ENCODE measurements at regions not wholly inside any gene's neighbourhood (a gene's known extent, or its start where the extent isn't known, plus 50 kb on each side); places are given as distances from the start of the nearest gene placed in this dataset.
A peak's percentile ranks its signal among the peaks of the same experiment; 100 is the strongest.
"Not testable (repeated sequence)": the region's sequence is repeated elsewhere in the genome, so short reads cannot be mapped to it uniquely, and the experiment has no call there.

DNA sequence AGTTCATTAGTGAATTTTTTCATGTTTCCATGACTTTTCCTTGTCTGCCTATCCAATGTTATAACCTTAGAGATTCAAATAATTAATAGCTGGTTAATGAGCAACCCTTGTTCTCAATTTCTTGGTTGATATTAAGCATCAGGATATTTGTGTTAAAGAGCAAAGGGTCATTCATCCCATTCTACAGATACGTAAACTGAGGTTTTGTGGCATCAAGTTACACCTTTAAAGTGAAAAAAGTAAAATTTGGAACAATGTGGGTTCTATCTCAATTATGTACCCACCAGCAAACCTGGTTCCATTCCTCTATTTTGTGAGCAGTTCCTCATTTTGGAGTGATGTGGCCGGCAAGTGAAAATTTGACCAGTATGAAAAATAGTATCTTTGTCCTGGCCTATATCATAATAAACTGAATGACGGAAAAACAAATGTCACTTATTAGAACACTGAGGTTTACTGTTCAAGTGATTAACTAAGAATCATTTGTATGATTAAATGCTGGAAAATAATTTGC is 220.5 kb upstream of the ATP5MC3 start:
- DNase-seq = no peak

DNA sequence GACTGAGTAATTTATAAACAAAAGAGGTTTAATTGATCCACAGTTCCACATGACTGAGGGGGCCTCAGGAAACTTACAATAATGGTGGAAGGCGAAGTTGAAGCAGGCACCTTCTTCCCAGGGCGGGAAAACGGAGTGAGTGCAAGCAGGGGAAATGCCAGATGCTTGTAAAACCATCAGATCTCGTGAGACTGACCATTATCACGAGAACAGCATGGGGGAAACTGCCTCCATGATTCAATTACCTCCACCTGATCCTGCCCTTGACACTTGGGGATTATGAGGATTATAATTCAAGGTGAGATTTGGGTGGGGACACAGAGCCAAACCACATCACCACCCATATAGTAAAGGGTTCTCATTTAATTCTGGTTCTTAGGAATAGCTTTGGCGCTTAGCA is 219.5 kb upstream of the ATP5MC3 start:
- DNase-seq = no peak

DNA sequence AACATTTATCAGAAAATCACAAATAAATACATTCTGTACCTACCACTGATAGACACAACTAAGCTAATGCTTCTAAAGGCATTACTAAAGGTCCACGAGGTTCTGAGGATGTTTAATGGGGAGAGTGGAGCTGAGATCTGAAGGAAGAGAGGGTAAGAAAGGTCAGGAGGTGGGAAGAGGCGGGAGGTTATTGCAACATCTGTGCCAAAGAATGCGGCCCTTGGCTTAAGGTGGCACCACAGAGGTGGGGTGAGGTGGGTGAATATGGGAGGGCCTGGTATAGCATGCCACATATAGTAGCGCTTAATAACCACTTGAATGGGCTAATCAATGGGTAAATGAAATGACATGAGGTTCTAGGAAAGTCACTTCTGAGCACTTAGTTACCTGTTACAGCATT is 217.8 kb upstream of the ATP5MC3 start:
- DNase-seq = no peak

DNA sequence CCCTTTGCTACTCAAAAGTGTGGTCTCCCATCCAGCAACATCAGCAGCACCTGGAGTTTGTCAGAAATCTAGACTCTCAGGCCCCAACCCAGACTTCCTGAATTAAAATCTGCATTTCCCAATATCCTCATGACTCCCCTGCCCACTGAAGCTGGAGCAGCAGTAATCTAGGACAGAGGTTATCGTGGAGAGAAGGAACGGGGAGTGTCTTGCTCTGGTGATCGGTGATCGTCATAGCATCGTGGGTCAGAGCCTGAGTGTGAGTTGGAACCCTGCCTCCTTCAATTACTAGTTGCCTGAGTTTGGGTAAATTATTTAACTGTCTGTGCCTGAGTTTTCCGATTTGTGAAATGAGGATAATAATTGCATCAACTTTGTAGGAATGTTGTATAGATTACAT is 217.3 kb upstream of the ATP5MC3 start:
- no peak for DNase-seq

DNA sequence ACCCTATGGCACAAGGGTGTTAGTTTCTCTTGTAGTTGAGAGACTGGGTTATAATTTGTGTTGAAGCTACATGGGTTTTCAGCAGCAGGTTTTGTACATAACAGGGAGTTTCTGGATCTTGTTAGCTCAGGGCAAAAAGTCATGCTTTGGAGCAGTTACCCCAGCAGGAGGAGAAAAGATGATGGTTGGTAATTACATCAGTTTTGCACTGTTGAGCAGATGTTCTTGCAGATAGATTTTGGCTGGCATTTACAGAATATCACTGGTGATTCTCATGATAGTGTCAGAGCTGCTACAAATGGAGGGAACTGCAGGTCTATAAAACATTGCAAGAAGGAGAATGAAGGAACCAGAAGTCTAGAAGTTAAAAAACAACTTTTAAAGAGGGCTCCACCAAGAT is 215.2 kb upstream of the ATP5MC3 start:
- no peak for DNase-seq

DNA sequence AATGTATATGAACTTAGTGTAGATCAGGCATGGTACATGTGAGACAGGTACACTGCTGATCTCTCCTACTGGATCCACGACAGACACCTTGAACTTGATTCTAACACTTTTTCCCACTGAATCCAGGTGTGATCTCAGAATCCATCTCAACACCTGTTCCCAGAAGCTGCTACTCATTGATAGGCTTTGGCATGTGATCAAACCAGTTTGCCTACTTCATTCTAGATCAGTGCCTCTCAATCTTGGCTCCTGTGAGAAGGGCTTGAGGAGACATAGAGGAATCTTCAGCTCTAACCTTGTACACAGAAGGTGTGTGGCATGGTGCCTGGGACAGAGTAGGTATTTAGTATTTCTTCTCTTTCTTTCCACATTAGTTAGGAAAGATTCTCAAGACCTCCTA is 212.3 kb upstream of the ATP5MC3 start:
- DNase-seq = no peak

DNA sequence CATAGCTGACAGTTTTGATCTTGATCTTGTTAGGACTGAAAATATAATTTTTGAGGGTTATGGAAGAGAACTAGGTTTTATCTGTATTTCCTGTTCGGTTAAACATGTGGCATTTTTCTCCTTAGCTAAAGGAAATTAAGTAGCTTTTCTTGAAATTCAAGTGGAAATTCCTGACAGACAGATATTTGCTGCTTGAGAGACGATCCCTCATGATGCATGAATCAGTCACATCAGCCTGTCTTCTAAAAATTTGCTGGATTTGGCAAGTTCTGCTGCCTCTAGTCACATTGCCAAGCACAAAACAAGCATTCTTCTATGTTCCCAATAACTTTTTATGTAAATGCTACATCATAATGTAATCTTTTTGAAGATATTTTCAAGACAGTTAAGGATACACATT is 201.8 kb upstream of the ATP5MC3 start:
- DNase-seq = no peak

DNA sequence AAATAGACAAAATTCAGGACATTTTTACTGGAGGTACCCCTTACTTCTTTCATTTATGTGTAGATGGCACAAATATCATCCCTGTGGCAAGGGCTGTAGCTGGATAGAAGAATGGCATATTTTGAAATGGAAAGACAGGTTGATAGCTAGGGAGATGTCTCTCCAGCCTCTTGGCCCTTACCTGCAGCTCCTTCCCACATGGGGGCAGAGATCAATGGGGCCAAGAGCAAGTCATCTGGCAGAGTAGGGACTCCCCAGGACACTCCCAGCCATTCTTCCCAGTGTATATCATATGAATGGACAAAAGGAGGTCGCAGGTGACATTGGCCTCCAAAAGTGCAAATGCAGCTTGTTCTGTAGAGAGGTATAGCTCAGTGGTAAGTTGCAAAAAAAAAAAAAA is 192.2 kb upstream of the ATP5MC3 start:
- no peak for DNase-seq

DNA sequence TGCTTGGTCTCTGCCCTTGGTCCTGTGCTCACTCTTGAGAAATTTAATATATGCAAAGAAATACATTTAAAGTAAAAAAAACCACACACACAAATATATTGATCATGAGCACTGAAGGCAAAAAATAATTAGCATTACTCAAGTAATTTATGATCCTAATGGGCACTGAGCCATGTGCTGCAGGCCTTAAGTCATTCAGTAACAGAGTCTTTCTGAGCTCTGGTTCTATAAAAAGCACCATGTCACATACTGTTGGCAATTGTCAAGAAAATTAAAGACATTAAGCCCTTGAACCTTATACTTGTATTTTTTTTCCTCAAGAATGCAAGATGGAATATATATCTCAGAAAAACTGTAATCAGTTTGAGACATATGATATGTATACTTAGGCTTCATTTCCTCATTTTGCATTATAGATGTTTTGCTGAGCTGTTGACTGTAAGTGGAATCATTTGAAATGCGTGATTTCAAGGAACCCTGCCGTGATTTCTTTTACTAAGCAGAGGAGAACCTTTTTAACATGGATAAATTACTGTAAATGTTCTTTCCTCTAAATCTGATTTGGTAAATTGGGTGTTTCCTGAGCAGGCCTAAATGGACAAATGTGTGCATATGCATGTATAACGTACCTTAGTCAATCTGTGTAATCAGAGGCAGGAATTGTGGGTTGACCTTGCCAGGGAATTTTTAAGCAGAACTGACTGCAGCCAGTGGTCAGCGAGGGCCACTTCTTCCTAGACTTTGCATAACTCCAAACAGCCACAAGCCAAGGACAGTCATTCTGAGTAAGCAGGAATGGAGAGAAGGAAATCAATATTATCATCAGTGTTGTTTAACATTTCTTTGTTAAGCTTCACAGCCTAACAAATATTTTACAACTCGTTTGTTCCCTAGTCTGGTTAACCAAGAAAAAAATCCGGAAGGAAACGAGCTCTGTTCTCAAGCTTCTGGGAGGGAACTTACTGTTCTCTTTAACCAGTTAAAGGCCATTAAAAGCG is 191.5 kb upstream of the ATP5MC3 start:
- DNase-seq = no peak

DNA sequence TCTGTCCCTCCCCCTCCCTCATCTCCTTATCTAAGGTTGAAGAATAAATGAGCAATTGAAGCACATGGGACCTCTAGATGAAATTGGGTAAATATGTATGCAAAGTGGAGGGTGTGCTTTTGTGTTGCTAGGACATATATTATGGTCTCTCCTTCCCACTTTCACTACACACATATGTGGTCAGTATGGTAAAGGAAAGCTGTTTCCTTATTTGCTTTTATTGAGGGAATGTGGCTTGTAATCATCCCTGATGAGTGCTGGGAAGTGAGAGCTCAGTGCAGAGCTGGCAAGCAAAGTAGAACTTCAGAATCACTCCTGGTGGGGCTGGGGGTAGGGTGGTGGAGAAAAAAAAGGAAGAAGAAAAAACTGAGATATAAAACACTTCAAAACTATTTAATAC is 189.9 kb upstream of the ATP5MC3 start:
- DNase-seq = no peak

DNA sequence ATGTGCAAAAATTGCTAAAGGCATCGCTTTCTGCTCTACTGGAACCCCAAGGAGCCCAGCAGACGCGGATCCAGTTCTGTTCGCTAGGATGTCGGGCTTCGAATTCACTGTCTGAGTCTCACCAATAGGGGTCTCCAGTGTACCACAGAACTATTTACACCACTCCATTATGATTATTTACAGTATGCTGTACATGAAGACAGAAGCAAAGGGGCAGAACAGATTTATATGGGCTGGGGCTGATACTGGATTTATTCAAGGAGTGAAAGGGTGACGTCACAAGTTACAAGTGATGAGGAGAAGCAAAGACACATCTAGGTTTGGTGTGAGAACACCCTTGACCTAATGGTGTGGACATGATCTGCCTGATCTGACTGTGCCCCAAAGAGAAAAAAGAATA is 185.3 kb upstream of the ATP5MC3 start:
- DNase-seq = peak; percentile 55

DNA sequence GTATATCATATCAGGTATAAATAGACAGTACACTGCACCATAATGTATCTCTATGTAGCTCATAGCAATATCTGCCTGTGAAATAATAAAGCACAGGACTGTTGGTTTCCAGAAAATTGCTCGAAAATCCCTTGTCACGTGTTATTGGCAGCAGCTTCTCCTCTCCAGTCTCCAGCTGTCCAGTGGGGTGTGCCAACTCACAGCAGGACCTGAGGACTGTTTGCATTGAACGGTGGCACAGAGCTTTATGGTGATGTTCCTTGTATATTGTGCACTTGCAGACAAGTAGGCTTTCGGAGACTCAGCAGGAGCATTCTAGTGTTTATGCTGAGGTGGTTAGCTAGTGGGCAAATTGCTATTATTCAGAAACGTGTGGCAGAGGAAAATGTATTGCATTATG is 182.2 kb upstream of the ATP5MC3 start:
- no peak for DNase-seq

DNA sequence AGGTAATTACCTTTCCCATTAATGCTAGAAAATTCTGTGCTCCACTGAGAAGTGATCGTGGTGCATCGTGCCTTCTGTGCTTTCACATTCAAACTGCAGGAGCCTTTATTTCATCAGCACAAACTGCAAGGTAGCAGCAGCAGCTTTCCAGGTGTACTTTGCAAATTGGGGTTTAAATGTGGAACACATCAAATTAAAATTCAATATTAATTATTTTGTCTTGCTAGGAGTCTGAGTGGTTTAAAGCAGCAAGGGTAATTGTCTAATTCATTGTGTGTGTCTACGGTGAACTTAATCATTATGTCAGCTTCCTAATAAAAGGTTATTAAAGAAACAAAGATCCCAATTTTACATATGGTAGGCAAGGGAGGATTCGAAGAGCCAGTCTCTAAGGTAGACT is 180.8 kb upstream of the ATP5MC3 start:
- DNase-seq = no peak

DNA sequence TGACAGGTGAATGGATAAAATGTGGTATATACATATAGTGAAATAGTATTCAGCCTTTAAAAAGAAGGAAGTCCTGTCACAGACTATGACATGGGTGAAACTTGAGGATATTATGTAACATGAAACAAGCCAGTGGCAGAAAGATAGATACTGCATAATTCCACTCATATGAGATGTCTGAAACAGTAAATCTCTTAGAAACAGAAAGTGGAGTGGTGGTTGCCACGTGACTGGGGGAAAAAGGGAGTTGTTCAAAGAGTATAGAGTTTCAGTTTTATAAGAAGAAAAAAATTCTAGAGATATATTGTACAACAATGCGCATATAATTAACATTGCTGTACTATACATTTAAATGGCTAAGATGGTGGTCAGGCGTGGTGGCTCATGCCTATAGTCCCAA is 178.2 kb upstream of the ATP5MC3 start:
- DNase-seq = no peak

DNA sequence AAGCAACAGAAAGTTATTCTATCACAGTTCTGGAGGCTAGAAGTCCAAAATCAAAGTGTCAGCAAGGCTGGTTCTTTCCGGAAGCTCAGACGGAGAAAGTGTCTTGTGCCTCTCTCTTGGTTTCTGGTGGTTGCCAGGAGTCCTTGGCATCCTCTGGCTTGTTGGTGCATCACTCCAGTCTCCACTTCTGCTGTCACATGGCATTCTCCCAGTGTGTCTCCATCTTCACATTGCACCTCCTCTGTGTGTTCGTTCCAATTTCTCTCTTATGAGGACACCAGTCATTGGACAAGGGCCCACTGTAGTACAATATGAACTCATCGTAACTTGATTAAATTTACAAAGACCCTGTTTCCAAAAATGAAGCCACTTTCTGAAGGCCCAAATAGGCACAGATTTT is 175.4 kb upstream of the ATP5MC3 start:
- DNase-seq = no peak

DNA sequence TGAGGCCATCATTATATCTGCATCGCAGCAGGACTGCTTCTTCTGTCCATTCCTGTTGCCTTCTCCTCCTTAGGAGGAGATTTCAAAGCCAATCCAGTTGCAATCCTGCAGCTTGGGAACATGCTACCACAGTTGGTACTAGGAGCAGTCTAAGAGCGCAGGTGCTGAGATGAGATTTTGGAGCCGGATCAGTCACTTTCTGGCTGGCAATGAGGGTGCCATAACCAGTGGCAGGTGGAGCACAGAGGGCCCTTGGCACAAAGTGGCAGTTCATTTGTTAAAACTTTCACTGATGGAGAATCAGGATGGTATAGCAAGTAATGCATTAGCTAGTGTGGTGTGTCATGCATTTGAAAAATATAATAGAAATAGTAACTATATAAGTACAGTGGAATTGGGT is 173.7 kb upstream of the ATP5MC3 start:
- DNase-seq = no peak

DNA sequence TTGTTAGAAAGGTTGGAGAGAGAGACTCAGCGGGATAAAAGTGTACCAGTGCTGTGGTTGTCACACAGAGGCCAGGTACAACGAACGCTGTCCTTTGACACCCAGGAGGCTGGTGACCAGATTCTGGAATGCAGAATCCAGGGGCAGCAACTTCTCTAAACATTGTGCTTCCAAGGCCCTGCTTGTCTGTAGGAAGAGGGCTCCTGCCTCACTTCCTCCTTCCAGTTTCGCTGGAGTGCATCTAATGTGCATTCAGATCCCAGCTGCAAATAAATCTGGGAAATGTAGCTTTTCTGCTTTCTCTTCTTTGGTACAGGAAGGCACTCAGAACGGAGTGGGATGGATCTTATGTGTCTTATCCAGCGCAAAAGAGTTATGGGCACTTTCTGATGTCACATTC is 171.8 kb upstream of the ATP5MC3 start:
- DNase-seq = no peak

DNA sequence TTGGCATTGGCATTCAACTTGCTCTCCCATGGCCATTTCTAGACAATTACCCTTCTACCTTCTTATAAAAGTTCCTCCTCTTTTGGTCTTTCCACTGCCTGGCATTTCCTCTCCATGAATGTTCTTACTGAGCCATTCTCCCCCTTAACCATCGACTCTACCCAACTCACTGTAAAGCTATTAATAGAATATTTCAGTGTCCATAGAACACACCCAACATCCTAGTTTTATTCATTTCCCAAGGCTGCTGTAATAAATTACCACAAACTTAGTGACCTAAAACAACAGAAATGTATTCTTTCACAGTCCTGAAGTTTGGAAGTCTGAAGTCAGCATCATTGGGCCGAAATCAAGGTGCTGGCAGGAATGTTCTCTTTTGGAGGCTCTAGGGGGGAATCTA is 170.0 kb upstream of the ATP5MC3 start:
- no peak for DNase-seq

DNA sequence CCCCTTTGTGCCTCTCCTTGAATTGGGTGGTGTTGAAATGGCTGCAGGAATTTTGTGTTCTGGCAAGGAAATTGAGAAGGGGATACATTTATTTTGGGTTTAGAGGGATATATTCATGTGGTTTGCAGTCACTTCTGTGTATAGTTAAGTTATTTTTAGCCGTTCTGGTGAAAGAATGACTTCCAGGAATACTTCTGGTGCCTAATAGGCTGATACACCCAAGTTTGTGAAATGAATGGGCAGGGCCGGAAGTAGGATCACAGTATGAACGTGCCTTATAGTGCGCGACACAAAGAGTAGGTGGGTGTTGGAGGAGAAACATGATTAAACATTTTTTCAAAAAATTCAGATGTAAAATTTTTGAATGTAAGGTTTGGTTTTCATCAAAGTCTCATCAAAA is 168.6 kb upstream of the ATP5MC3 start:
- DNase-seq = no peak

DNA sequence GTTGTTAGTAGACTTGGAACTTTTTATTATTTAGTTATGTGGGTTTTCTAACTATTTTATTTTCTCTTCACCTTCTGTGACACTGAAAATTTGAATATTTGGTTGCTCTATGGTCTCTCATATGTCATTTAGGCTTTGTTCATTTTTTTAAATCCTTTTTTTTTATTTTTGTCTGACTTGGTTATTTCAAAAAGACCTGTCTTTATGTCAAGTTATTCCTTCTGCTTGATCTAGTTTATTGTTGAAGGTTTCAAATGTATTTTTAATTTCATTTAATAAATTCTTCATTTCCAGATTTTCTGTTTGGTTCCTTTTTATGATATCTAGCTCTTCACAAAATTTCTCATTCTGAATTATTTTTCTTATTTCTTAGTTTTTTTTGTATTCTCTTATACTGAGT is 160.6 kb upstream of the ATP5MC3 start:
- DNase-seq = no peak

DNA sequence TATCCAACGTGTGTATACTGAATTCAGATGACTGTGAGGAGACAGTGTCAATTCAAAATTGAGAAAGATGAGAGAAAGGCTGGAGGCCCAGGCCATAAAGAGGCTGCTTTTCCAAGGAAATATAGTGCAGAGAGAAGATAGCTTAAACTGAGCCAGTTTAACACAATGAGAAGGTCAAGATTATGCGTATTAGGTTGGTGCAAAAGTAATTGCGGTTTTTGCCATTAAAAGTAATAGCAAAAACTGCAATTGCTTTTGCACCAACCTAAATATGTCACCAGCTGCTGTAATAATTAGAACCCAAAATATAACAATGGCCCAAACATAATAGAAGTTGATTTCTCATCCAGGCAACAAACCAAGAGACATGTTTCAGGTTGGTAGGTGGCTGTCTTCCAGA is 148.7 kb upstream of the ATP5MC3 start:
- no peak for DNase-seq

DNA sequence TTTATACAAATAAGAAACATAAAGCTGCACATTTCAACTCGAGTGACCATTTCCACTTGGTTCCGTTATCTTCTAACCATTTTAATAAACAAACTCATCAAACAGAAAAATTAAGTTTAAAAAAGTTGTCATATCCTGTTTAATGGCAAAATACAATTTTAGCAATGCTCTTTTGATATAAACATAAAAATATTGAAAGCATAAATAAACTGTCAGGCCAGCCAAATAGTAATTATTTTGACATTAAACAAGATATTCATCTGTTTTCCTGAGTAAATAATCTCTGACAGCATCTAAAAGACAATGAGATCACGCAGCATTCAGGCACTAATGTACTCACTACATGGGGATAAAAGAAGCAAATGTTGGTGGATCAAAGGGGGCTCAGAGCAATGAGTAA is 145.3 kb upstream of the ATP5MC3 start:
- no peak for DNase-seq

DNA sequence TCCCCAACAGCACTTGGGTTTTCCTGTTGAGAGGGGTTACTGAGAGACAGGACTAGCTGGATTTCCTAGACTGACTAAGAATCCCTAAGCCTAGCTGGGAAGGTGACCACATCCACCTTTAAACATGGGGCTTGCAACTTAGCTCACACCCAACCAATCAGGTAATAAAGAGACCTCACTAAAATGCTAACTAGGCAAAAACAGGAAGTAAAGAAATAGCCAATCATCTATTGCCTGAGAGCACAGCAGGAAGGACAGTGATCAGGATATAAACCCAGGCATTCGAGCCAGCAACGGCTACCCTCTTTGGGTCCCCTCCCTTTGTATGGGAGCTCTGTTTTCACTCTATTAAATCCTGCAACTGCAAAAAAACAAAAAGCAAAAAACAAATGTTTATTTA is 144.7 kb upstream of the ATP5MC3 start:
- DNase-seq = not testable (repeated sequence)

DNA sequence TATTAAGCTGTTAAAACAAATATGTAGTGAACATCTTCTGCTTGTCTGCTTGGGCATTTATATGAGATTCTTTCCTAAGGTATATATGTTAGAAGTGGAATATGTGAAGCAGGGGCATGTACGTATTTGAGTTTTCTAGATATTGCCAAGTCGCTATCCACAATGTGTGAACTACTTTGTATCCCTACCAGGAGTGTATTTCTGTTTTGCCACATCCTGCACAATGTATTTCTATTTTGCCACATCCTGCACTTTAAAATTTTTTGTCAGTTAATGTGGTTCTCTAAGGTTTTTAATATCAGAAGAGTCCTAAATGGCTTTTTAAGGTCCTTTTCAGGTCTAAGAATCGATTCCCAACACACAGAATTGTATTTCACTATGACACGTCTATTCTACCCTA is 141.7 kb upstream of the ATP5MC3 start:
- no peak for DNase-seq

DNA sequence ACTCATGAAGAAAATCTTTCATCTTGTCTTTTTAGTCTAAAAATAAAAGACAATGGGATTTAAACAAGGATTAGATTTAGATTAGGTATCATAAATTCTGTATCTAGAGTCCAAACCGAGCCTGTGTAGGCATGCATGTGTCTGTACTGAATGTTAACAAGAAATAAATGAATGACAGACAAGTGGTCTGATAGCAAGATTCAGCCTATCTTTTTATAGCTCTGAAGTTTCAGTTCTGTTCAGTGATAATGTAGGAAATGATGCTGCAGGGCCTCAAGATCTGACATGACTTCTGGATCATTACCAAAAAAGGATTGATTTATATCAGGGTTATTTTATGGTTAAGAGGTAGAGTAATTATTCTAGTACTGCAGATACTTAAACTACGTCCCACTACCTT is 137.0 kb upstream of the ATP5MC3 start:
- no peak for DNase-seq
